Trophoblast cell (in vitro differentiated cells and primary cell): ENCODE measurements at regions not wholly inside any gene's neighbourhood (a gene's known extent, or its start where the extent isn't known, plus 50 kb on each side); places are given as distances from the start of the nearest gene placed in this dataset.

Experiments used
- DNase-seq, 2 donors: peaks; one replicate each; pipeline ENCODE4 v3.0.0-alpha.2; 2016
- H2AFZ ChIP-seq: 2 replicates; pipeline ENCODE4 v1.6.1; 2013; ENCODE audit warnings: low read length, moderate library complexity, mild to moderate bottlenecking; ENCODE audit not compliant: insufficient read depth, poor library complexity
- H2AK5ac ChIP-seq: 2 replicates; pipeline ENCODE4 v1.6.1; 2013; ENCODE audit warnings: mild to moderate bottlenecking, low read length
- H2BK120ac ChIP-seq: 2 replicates; pipeline ENCODE4 v1.6.1; 2013; ENCODE audit warnings: low read length, mild to moderate bottlenecking, moderate library complexity; ENCODE audit not compliant: insufficient read depth, poor library complexity
- H2BK12ac ChIP-seq: 2 replicates; pipeline ENCODE4 v1.6.1; 2013; ENCODE audit warnings: mild to moderate bottlenecking, low read length, moderate library complexity
- H2BK5ac ChIP-seq: 2 replicates; pipeline ENCODE4 v1.6.1; 2013; ENCODE audit warnings: low read length, low read depth, moderate library complexity, mild to moderate bottlenecking; ENCODE audit not compliant: poor library complexity
- H3K14ac ChIP-seq: 2 replicates; pipeline ENCODE4 v1.6.1; 2013; ENCODE audit warnings: mild to moderate bottlenecking, low read length
- H3K18ac ChIP-seq: 2 replicates; pipeline ENCODE4 v1.6.1; 2013; ENCODE audit warnings: mild to moderate bottlenecking, low read length
- H3K23ac ChIP-seq: 2 replicates; pipeline ENCODE4 v1.6.1; 2013; ENCODE audit warnings: low read length
- H3K27ac ChIP-seq: 2 replicates; pipeline ENCODE4 v1.5.1; 2013; ENCODE audit warnings: low read depth, mild to moderate bottlenecking, inconsistent platforms, low read length, moderate library complexity
- H3K27me3 ChIP-seq: 2 replicates; pipeline ENCODE4 v1.6.1; 2013; ENCODE audit warnings: inconsistent platforms, mild to moderate bottlenecking, low read length, moderate library complexity; ENCODE audit not compliant: insufficient read depth
- H3K36me3 ChIP-seq, 2 experiments: 1 replicate in 1 of 2; 2 replicates in 1 of 2; pipeline ENCODE4 v1.6.1; 2013; ENCODE audit warnings: low read length in 2 of 2, mild to moderate bottlenecking in 2 of 2, moderate library complexity in 1 of 2; ENCODE audit not compliant: insufficient read depth in 2 of 2, control insufficient read depth in 1 of 2
- H3K4ac ChIP-seq: 2 replicates; pipeline ENCODE4 v1.6.1; 2013; ENCODE audit warnings: low read depth, mild to moderate bottlenecking, low read length, moderate library complexity
- H3K4me1 ChIP-seq, 2 experiments: 1 replicate in 1 of 2; 2 replicates in 1 of 2; pipeline ENCODE4 v1.6.1; 2013; ENCODE audit warnings: low read length in 2 of 2, mild to moderate bottlenecking in 2 of 2, moderate library complexity in 1 of 2; ENCODE audit not compliant: insufficient read depth in 2 of 2, control insufficient read depth in 1 of 2
- H3K4me2 ChIP-seq: 2 replicates; pipeline ENCODE4 v1.6.1; 2013; ENCODE audit warnings: inconsistent platforms, mild to moderate bottlenecking, low read length, moderate library complexity
- H3K4me3 ChIP-seq: 2 replicates; pipeline ENCODE4 v1.5.1; 2013; ENCODE audit warnings: mild to moderate bottlenecking, low read depth, low read length, inconsistent platforms
- H3K79me1 ChIP-seq: one replicate; pipeline ENCODE4 v1.6.1; 2013; ENCODE audit warnings: low read length
- H3K79me2 ChIP-seq: 2 replicates; pipeline ENCODE4 v1.6.1; 2013; ENCODE audit warnings: low read length, mild to moderate bottlenecking; ENCODE audit not compliant: control insufficient read depth, insufficient read depth, poor library complexity
- H3K9ac ChIP-seq: 2 replicates; pipeline ENCODE4 v1.6.1; 2013; ENCODE audit warnings: mild to moderate bottlenecking, low read length
- H3K9me3 ChIP-seq: 2 replicates; pipeline ENCODE4 v1.6.1; 2013; ENCODE audit warnings: low read depth, mild to moderate bottlenecking, control low read depth, inconsistent platforms, low read length; ENCODE audit not compliant: insufficient read depth
- H4K12ac ChIP-seq: 2 replicates; pipeline ENCODE4 v1.6.1; 2013; ENCODE audit warnings: low read depth, mild to moderate bottlenecking, low read length, moderate library complexity
- H4K8ac ChIP-seq: 2 replicates; pipeline ENCODE4 v1.6.1; 2013; ENCODE audit warnings: low read depth, mild to moderate bottlenecking, low read length, moderate library complexity
- H4K91ac ChIP-seq: one replicate; pipeline ENCODE4 v1.6.1; 2013; ENCODE audit warnings: low read depth, mild to moderate bottlenecking, low read length, moderate library complexity
- WGBS: extraction: QIAGEN DNeasy Blood & Tissue Kit; methylation state at CpG from one replicate; pipeline ENCODE4 v1.1.7; 2013; ENCODE audit warnings: missing lambda C conversion rate; ENCODE audit not compliant: insufficient read length, insufficient coverage; ENCODE audit errors: extremely low coverage; 5-methylcytosine and 5-hydroxymethylcytosine counted together

GRCh38 chr16:62832214-62832613 is 796.0 kb upstream of the CDH8 start:
- Histone ChIP-seq H4K8ac (no peak overlapping the region), H3K23ac (no peak overlapping the region), H3K27ac (no peak overlapping the region), H3K36me3 (no peaks in the 10 kb centered on the region), H3K4me1 (no peaks in the 10 kb centered on the region), H2BK12ac (no peak overlapping the region), H3K79me1 (no peaks in the 10 kb centered on the region), H3K18ac (no peak overlapping the region), H3K9me3 (no peaks in the 10 kb centered on the region), H3K14ac (no peak overlapping the region), H3K4me2 (no peak overlapping the region), H4K12ac (no peak overlapping the region), H3K4me3 (no peak overlapping the region), H2BK5ac (no peak overlapping the region), H2BK120ac (no peak overlapping the region), H4K91ac (no peak overlapping the region), H3K27me3 (no peaks in the 10 kb centered on the region), H3K79me2 (no peaks in the 10 kb centered on the region), H3K4ac (no peak overlapping the region), H2AK5ac (no peak overlapping the region), H2AFZ (no peak overlapping the region), H3K9ac (no peak overlapping the region)
- no peak for DNase-seq
- no CpG with 5 or more reads among the region's 4 CpGs for WGBS

GRCh38 chr16:62831235-62831850 is 795.1 kb upstream of the CDH8 start:
- H4K12ac ChIP-seq: no peak overlapping the region
- H3K4me1 ChIP-seq: no peaks in the 10 kb centered on the region
- H3K79me1 ChIP-seq: no peaks in the 10 kb centered on the region
- no peak overlapping the region for H3K23ac ChIP-seq
- H3K79me2 ChIP-seq: no peaks in the 10 kb centered on the region
- no peak overlapping the region for H3K18ac ChIP-seq
- no peak overlapping the region for H2BK12ac ChIP-seq
- no peaks in the 10 kb centered on the region for H3K27me3 ChIP-seq
- H2BK5ac ChIP-seq: no peak overlapping the region
- no peaks in the 10 kb centered on the region for H3K9me3 ChIP-seq
- no peak for DNase-seq
- no peaks in the 10 kb centered on the region for H3K36me3 ChIP-seq
- H3K4ac ChIP-seq: no peak overlapping the region
- no peak overlapping the region for H3K4me2 ChIP-seq
- WGBS: no CpG with 5 or more reads among the region's 2 CpGs
- H4K8ac ChIP-seq: no peak overlapping the region
- no peak overlapping the region for H3K4me3 ChIP-seq
- no peak overlapping the region for H3K27ac ChIP-seq
- no peak overlapping the region for H2AK5ac ChIP-seq
- H2AFZ ChIP-seq: no peak overlapping the region
- H3K9ac ChIP-seq: no peak overlapping the region
- no peak overlapping the region for H4K91ac ChIP-seq
- H2BK120ac ChIP-seq: no peak overlapping the region
- no peak overlapping the region for H3K14ac ChIP-seq

GRCh38 chr16:62829607-62830006 is 793.4 kb upstream of the CDH8 start:
- H3K79me2 ChIP-seq: no peaks in the 10 kb centered on the region
- no peak overlapping the region for H4K91ac ChIP-seq
- peaks cover 1% of the 10 kb centered on the region for H3K9me3 ChIP-seq
- no peak for DNase-seq
- no peak overlapping the region for H2BK12ac ChIP-seq
- no peak overlapping the region for H3K23ac ChIP-seq
- H2AK5ac ChIP-seq: no peak overlapping the region
- H4K8ac ChIP-seq: no peak overlapping the region
- no peak overlapping the region for H3K27ac ChIP-seq
- H3K4me3 ChIP-seq: no peak overlapping the region
- no peak overlapping the region for H2AFZ ChIP-seq
- H3K27me3 ChIP-seq: no peaks in the 10 kb centered on the region
- WGBS: no CpG with 5 or more reads among the region's 3 CpGs
- no peak overlapping the region for H2BK120ac ChIP-seq
- H2BK5ac ChIP-seq: no peak overlapping the region
- no peaks in the 10 kb centered on the region for H3K36me3 ChIP-seq
- H3K4ac ChIP-seq: no peak overlapping the region
- H3K4me2 ChIP-seq: no peak overlapping the region
- H3K9ac ChIP-seq: no peak overlapping the region
- no peak overlapping the region for H3K14ac ChIP-seq
- H3K79me1 ChIP-seq: no peaks in the 10 kb centered on the region
- H4K12ac ChIP-seq: no peak overlapping the region
- H3K18ac ChIP-seq: no peak overlapping the region
- no peaks in the 10 kb centered on the region for H3K4me1 ChIP-seq

GRCh38 chr16:62829084-62829483 is 792.8 kb upstream of the CDH8 start:
- H4K12ac ChIP-seq: no peak overlapping the region
- no peak overlapping the region for H3K14ac ChIP-seq
- no peaks in the 10 kb centered on the region for H3K79me2 ChIP-seq
- no peaks in the 10 kb centered on the region for H3K27me3 ChIP-seq
- no peak overlapping the region for H4K91ac ChIP-seq
- H3K9ac ChIP-seq: no peak overlapping the region
- no peaks in the 10 kb centered on the region for H3K4me1 ChIP-seq
- H3K4ac ChIP-seq: no peak overlapping the region
- no peak overlapping the region for H2BK5ac ChIP-seq
- no peak overlapping the region for H3K4me2 ChIP-seq
- H2AFZ ChIP-seq: no peak overlapping the region
- no peak overlapping the region for H2BK120ac ChIP-seq
- H3K27ac ChIP-seq: no peak overlapping the region
- no peak for DNase-seq
- no peak overlapping the region for H3K18ac ChIP-seq
- H3K9me3 ChIP-seq: peaks cover 1% of the 10 kb centered on the region
- no peak overlapping the region for H2AK5ac ChIP-seq
- no CpG with 5 or more reads among the region's 1 CpG for WGBS
- H3K23ac ChIP-seq: no peak overlapping the region
- no peak overlapping the region for H4K8ac ChIP-seq
- no peaks in the 10 kb centered on the region for H3K36me3 ChIP-seq
- no peak overlapping the region for H3K4me3 ChIP-seq
- H3K79me1 ChIP-seq: no peaks in the 10 kb centered on the region
- H2BK12ac ChIP-seq: no peak overlapping the region
